ENCODE measurements at regions not wholly inside any gene's neighbourhood (a gene's known extent, or its start where the extent isn't known, plus 50 kb on each side); places are given as distances from the start of the nearest gene placed in this dataset.

DNA sequence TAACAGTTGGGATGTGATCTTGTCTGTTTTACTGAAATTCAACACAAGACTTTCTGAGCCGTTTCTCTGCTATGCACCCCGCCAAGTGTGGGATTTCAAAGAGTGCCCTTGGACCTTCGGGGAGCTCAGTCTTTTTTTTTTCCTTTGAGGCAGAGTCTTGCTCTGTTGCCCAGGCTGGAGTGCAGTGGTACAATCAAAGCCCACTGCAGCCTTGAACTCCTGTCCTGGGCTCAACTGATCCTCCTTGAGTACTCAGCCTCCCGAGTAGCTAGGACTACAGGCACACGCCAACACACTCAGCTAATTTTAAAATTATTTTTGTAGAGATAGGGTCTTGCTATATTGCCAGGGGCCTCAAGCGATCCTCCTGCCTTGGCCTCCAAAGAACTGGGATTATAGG, 162.9 kb downstream of the BAMBI start:
- DNase-seq: no peak
- WGBS (ENCODE audit: insufficient coverage): 100% methylated on average over 3 of the region's 6 CpGs
- Mint-ChIP-seq H3K36me3 (no peaks in the 10 kb centered on the region), H3K4me3 (no peak overlapping the region), H3K27ac (no peak overlapping the region), H3K27me3 (ENCODE audit: low read depth in 3 of 3) (peaks cover 0 to 7% (median 3%) of the 10 kb centered on the region in 3 donors), H3K4me1 (no peaks in the 10 kb centered on the region), H3K9me3 (no peaks in the 10 kb centered on the region)
- Histone ChIP-seq H2AFZ (ENCODE audit: insufficient read depth, low read depth, low read length, poor library complexity, severe bottlenecking) (no peak overlapping the region), H3K79me2 (ENCODE audit: insufficient read depth, low read length) (no peaks in the 10 kb centered on the region), H3K36me3 (replicated peaks in 1 of 2; ENCODE audit: control insufficient read depth in 1 of 2, insufficient read depth in 2 of 2, low read length in 2 of 2) (no peaks in the 10 kb centered on the region), H3K27me3 (ENCODE audit: control insufficient read depth in 2 of 2, insufficient read depth in 2 of 2, low read length in 2 of 2) (peaks cover 0 to 2% of the 10 kb centered on the region in 2 donors), H3K4me1 (ENCODE audit: control insufficient read depth in 1 of 2, insufficient read depth in 2 of 2, low read length in 2 of 2) (no peaks in the 10 kb centered on the region), H4K20me1 (ENCODE audit: insufficient read depth, low read length) (no peaks in the 10 kb centered on the region), H3K4me2 (replicated peaks; ENCODE audit: extremely low read depth, low read length, poor library complexity, severe bottlenecking) (no peak overlapping the region), H3K9me3 (replicated peaks in 1 of 2; ENCODE audit: control insufficient read depth in 1 of 2, insufficient read depth in 1 of 2, low read length in 2 of 2) (peaks cover 8 to 13% of the 10 kb centered on the region in 2 donors), H3K4me3 (replicated peaks in 1 of 3; ENCODE audit: low read depth in 2 of 3, low read length in 3 of 3) (no peak overlapping the region), H3K27ac (ENCODE audit: low read depth in 1 of 2, low read length in 2 of 2) (no peak overlapping the region), H3K9ac (ENCODE audit: insufficient read depth, low read length, poor library complexity, severe bottlenecking) (no peak overlapping the region)
- intact Hi-C loops (cut with micrococcal nuclease): no loop called here
- TF ChIP-seq, protein P1, sequence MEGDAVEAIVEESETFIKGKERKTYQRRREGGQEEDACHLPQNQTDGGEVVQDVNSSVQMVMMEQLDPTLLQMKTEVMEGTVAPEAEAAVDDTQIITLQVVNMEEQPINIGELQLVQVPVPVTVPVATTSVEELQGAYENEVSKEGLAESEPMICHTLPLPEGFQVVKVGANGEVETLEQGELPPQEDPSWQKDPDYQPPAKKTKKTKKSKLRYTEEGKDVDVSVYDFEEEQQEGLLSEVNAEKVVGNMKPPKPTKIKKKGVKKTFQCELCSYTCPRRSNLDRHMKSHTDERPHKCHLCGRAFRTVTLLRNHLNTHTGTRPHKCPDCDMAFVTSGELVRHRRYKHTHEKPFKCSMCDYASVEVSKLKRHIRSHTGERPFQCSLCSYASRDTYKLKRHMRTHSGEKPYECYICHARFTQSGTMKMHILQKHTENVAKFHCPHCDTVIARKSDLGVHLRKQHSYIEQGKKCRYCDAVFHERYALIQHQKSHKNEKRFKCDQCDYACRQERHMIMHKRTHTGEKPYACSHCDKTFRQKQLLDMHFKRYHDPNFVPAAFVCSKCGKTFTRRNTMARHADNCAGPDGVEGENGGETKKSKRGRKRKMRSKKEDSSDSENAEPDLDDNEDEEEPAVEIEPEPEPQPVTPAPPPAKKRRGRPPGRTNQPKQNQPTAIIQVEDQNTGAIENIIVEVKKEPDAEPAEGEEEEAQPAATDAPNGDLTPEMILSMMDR (IDR thresholded peaks at IDR 0.05): no peak

DNA sequence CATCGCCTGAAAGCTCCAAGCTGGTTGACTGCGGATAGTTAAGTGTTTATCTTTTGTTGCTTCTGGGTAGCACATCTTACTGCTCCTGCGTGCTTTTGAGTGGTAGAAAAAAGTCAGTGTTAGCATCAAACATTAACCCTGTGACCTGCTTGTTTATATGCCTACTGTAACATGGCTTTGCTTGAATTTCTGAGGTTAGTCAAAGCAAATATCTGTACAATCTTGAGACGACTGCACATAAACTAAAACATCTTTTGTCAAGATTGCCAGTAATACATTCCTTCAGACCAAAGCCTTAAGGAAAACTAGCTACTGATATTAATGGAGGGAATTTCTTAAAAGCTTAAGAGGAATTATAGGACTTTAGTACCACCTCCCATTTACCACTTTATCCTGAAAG, 163.7 kb downstream of the BAMBI start:
- no peak overlapping the region for H3K9ac ChIP-seq (ENCODE audit: insufficient read depth, low read length, poor library complexity, severe bottlenecking)
- no peaks in the 10 kb centered on the region for H4K20me1 ChIP-seq (ENCODE audit: insufficient read depth, low read length)
- Mint-ChIP-seq H3K27ac (no peak overlapping the region), H3K36me3 (no peaks in the 10 kb centered on the region), H3K4me3 (no peak overlapping the region), H3K27me3 (ENCODE audit: low read depth in 3 of 3) (peaks cover 0 to 7% (median 3%) of the 10 kb centered on the region in 3 donors), H3K4me1 (no peaks in the 10 kb centered on the region), H3K9me3 (no peaks in the 10 kb centered on the region)
- H3K4me3 ChIP-seq (replicated peaks in 1 of 3; ENCODE audit: low read depth in 2 of 3, low read length in 3 of 3): no peak overlapping the region
- H3K4me2 ChIP-seq (replicated peaks; ENCODE audit: extremely low read depth, low read length, poor library complexity, severe bottlenecking): no peak overlapping the region
- H3K4me1 ChIP-seq (ENCODE audit: control insufficient read depth in 1 of 2, insufficient read depth in 2 of 2, low read length in 2 of 2): no peaks in the 10 kb centered on the region
- 100% methylated on average over 1 of the region's 4 CpGs for WGBS (ENCODE audit: insufficient coverage)
- no peak overlapping the region for H2AFZ ChIP-seq (ENCODE audit: insufficient read depth, low read depth, low read length, poor library complexity, severe bottlenecking)
- H3K79me2 ChIP-seq (ENCODE audit: insufficient read depth, low read length): no peaks in the 10 kb centered on the region
- H3K27me3 ChIP-seq (ENCODE audit: control insufficient read depth in 2 of 2, insufficient read depth in 2 of 2, low read length in 2 of 2): peaks cover 0 to 2% of the 10 kb centered on the region in 2 donors
- TF ChIP-seq, protein P1 (IDR thresholded peaks at IDR 0.05): no peak
- H3K9me3 ChIP-seq (replicated peaks in 1 of 2; ENCODE audit: control insufficient read depth in 1 of 2, insufficient read depth in 1 of 2, low read length in 2 of 2): peaks cover 14% of the 10 kb centered on the region in 2 donors
- no peak overlapping the region for H3K27ac ChIP-seq (ENCODE audit: low read depth in 1 of 2, low read length in 2 of 2)
- DNase-seq: no peak
- intact Hi-C loops (cut with micrococcal nuclease): no loop called here
- no peaks in the 10 kb centered on the region for H3K36me3 ChIP-seq (replicated peaks in 1 of 2; ENCODE audit: control insufficient read depth in 1 of 2, insufficient read depth in 2 of 2, low read length in 2 of 2)
